ENCODE measurements at regions not wholly inside any gene's neighbourhood (a gene's known extent, or its start where the extent isn't known, plus 50 kb on each side); places are given as distances from the start of the nearest gene placed in this dataset.
"Not testable (repeated sequence)": the region's sequence is repeated elsewhere in the genome, so short reads cannot be mapped to it uniquely, and the experiment has no call there.

GRCh38 chr2:129204581-129204980, 774.9 kb upstream of the RAB6C start:
- not testable (repeated sequence) for TF ChIP-seq JUNB (CRISPR knock-in tag; conservative IDR thresholded peaks at IDR 0.05); KDM4B (IDR thresholded peaks at IDR 0.05; ENCODE audit: borderline replicate concordance in 2 of 2, low read depth in 1 of 2); ZBTB11 (CRISPR knock-in tag; IDR thresholded peaks at IDR 0.05); PTBP1 (IDR thresholded peaks at IDR 0.05; ENCODE audit: low read depth, low read length); ZNF184 (CRISPR knock-in tag; IDR thresholded peaks at IDR 0.05); ZNF274 (IDR thresholded peaks at IDR 0.05; ENCODE audit: borderline replicate concordance, low read depth, low read length); TCF7L2 (IDR thresholded peaks at IDR 0.05; ENCODE audit: low read depth, low read length); ZNF280A (IDR thresholded peaks at IDR 0.05; ENCODE audit: low read depth, partially characterized antibody); CTCF (IDR thresholded peaks at IDR 0.05 in 2 of 3, conservative IDR thresholded peaks at IDR 0.05 in 1 of 3; ENCODE audit: insufficient read depth in 2 of 3, low read depth in 1 of 3, low read length in 3 of 3); E4F1 (CRISPR knock-in tag; IDR thresholded peaks at IDR 0.05; ENCODE audit: borderline replicate concordance); NFE2L1 (tag; IDR thresholded peaks at IDR 0.05; ENCODE audit: borderline replicate concordance, low read depth); MAZ (CRISPR knock-in tag; conservative IDR thresholded peaks at IDR 0.05 in 1 of 2, IDR thresholded peaks at IDR 0.05 in 1 of 2); POLR2AphosphoS5 (IDR thresholded peaks at IDR 0.05; ENCODE audit: control insufficient read depth, insufficient read depth, low read depth, low read length); TBL1XR1 (IDR thresholded peaks at IDR 0.05; ENCODE audit: low read length in 2 of 2)
